Right hindlimb (tissue), 1 donor: ENCODE measurements at regions not wholly inside any gene's neighbourhood (a gene's known extent, or its start where the extent isn't known, plus 50 kb on each side); places are given as distances from the start of the nearest gene placed in this dataset.

Experiments
- DNase-seq: peaks from one replicate; pipeline ENCODE4 v3.0.0-alpha.2; 2018

DNA sequence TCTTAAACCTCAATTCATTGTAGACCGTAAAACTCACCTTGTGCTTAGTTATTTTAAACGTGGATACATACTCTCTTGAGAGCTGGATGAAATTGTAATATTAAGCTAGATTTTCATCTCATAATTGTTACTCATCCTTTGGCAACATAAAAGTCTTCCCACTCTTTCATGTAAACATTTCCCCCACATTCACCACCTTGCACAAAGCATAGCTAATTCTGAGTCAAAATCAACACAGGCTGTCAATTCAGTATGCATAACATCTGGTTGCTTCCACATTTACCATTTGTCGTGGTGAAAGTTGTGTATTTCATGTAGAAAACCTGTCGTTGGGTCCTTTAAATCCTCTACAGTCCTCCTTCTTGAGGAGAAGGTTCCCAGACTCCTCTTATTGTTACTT lies 524.6 kb downstream of the OTOL1 start:
- DNase-seq: no peak

- DNase-seq: no peak
Measured at GRCh38 chr3:162022911-162023310, 526.3 kb downstream of the OTOL1 start.

GRCh38 chr3:162029736-162030135 lies 533.1 kb downstream of the OTOL1 start:
- DNase-seq: peak; percentile 42

DNA sequence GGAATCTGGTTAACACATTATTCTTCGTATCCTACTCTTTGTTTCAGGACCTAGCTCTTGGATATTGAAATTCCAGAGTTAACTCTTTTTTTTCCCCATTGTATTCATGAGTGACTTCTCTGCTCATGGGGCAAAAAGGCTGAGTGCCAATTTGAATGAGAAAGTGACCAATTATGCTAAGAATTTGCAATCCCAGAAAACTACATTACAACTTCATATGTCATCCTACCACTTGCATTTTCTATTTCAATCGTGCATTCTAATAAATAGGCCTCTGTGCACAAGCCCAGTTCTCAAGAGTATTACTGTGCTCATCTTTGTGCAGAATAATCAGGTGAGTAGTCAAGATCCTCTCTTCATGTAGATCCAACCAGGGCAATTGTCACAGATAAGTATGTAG lies 537.8 kb downstream of the OTOL1 start:
- no peak for DNase-seq

- DNase-seq: no peak
Measured at GRCh38 chr3:162041622-162042021, 545.0 kb downstream of the OTOL1 start.

- DNase-seq: no peak
Measured at GRCh38 chr3:162052636-162053035, 556.0 kb downstream of the OTOL1 start.

DNA sequence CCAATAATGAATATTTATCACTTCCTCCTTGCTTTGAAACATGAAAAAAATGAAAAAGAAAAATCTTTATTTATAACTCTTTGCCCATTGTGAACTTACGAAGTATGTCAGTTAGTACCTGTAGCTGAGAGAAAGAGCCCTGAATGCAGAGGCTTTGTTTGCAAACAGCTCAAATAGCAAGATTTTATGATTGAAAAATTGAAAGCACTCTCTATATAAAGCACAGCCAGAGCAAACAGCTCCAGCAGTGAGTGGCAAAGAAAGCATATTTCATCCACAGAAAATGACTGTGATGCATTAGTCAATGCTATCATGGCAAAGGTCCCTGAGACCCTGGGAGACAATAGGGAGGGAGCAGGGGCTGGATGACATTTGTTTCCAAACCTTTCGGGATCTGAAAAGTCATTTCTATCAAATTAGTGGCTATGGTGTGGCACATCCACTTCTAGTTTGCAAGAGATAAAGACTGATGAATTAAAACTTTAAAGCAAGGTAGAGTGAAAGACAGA lies 576.1 kb downstream of the OTOL1 start:
- no peak for DNase-seq

GRCh38 chr3:162073422-162073975 lies 576.9 kb downstream of the OTOL1 start:
- DNase-seq: no peak

DNA sequence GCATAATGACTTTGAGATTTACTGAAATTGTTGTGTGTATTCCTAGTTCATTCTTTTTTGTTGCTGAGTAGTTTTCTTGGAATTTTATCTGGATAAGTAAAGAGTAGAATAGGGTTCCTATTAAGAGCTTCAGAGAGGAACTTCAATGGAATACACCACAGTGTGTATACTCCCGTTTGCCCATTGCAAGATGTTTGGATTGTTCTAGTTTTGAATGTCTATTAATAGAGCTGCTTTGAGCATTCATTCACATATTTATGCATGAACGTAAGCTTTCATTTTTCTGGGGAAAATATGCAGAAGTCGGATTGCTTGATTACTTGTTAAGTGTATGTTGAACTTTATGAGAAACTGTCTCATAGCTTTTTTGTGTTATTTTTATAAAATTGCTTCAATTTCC lies 580.5 kb downstream of the OTOL1 start:
- DNase-seq: no peak

GRCh38 chr3:162082516-162082915 lies 585.9 kb downstream of the OTOL1 start:
- no peak for DNase-seq

DNA sequence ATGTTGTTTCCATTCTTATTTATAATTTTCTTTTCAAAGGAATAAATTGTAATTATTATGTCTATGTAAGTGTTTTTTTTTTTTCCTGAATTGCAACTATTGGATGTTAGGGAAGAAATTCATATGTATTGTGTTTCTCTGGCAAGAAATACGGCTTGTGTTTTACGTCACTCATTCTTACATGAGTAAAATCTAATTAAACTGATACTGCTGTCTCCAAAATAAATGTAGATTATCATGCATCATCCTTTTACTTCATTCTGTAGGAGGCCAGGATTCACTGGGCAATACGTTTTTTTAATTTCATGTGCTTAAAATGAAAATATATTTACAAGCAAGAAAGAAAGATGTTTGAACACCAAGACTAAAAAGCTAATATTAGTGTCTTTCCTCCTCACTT lies 590.8 kb downstream of the OTOL1 start:
- no peak for DNase-seq

DNA sequence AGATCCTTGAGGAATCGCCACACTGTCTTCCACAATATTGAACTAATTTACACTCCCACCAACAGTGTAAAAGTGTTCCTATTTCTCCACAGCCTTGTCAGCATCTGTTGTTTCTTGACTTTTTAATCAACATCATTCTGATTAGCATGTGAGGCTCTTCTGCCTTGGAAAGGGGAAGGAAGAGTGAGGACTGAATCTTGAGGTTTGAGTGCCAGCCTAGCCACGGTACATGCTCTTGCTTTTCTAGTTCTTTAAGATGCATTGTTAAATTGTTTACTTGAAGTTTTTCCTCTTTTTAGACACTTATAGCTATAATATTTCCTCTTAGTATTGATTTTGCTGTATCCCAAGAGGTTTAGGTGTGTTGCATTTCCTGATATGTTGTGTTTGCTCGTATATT lies 596.1 kb downstream of the OTOL1 start:
- no peak for DNase-seq

DNA sequence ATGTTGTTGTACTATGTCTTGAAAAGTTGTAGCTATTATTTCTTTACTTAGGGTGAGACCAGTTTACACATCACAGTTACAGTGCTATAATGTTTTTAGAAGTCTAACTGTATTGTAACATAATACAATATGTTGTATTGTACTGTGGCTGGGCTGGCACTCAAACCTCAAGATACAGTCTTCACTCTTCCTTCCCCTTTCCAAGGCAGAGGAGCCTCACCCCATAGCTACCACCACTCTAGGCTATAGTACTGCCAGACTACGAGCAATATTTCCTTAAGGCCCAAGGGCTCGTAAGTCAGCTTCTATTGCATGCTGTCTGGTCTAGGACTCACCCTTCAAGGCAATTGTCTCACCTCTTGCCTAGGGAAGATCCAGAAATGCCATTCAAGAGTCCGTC lies 597.7 kb downstream of the OTOL1 start:
- no peak for DNase-seq

DNA sequence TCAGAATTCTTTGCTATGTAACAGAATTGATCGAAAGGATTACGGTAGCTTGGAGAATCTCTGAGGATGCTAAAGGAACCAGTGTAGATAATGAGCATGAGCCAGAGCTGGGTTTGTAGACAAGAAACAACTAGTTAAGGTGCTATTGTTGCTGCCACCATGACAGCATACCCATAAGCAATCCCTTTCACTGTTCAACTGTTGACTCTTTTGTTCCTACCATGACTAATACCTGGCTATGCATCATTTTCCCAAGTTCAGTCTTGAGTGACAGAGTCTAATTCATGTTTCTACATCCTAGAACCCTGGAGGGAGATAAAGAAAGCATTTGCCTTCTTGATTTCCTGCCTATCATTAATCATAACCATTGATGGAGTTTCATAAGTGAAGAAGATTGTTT lies 600.3 kb downstream of the OTOL1 start:
- DNase-seq: no peak

DNA sequence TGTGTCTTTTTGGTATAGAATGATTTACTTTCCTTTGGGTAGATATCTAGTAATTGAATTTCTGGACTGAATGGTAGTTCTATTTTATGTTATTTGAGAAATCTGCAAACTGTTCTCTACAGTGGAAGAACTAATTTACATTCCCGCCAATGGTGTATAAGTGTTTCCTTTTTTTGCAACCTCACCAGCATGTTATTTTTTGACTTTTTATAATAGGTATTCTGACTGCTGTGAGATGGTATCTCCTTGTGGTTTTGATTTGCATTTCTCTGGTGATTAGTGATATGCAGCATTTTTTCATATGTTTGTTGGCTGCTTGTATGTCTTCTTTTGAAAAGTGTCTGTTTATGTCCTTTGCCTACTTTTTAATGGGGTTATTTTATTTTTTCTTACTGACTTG lies 607.2 kb downstream of the OTOL1 start:
- DNase-seq: no peak

- DNase-seq: no peak
Measured at GRCh38 chr3:162111861-162112260, 615.3 kb downstream of the OTOL1 start.

DNA sequence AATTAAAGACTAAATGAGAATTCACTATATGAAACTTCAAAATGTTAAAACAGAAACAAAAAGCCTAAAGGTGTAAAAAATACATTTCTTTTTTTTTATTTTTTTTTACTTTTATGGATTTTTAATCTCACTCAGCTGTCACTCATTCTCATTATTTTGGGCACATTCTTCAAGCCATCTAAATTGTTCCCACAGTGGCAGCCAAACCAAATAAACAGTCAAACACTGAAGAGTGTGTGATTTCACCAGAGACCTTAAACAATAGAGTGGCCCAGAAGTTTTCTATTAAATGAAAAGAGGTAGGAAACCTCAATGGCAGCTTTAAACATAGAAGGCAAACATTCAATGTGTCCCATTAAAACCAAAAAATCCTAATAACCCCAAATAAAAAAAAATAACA lies 616.1 kb downstream of the OTOL1 start:
- no peak for DNase-seq

GRCh38 chr3:162117961-162118360 lies 621.4 kb downstream of the OTOL1 start:
- DNase-seq: no peak

DNA sequence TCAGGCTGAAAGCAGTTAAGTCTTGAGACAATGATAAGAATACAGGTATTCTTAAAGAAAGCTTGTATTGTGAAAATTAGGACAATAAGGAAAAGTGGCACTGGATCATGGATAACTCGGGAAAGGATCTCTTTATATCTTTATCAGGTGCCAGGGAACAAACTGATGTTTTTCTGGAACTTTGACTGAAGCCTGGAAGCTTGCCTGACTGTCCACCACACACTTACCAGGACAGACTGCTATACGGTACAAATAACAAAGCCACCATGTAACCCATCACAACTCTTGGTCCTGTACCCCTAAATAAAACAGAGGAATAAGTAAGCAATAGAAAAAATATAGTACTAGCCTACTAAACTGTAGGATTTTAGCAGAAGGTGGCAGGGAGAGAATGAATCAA lies 623.0 kb downstream of the OTOL1 start:
- DNase-seq: no peak

DNA sequence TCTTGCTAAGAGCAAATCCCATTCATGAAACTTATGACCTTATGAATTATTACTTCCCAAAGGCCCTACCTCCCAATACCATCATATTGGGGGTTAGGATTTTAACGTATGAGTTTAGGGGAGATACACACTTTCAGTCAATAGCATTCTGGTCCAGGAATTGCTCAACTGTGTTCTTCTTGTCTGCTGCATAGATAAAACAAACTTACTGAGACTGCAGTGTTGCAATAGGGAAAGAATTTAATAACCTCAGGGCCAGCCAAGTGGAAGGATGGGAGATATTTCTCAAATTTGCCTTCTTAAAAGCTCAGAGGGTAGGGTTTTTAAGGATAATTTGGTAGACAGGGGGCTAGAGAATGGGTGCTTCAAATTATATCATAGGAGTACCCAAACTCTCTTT lies 625.8 kb downstream of the OTOL1 start:
- DNase-seq: no peak

- no peak for DNase-seq
Measured at GRCh38 chr3:162125790-162126189, 629.2 kb downstream of the OTOL1 start.

GRCh38 chr3:162130582-162130981 lies 634.0 kb downstream of the OTOL1 start:
- no peak for DNase-seq

- DNase-seq: no peak
Measured at GRCh38 chr3:162132981-162133380, 636.4 kb downstream of the OTOL1 start.

DNA sequence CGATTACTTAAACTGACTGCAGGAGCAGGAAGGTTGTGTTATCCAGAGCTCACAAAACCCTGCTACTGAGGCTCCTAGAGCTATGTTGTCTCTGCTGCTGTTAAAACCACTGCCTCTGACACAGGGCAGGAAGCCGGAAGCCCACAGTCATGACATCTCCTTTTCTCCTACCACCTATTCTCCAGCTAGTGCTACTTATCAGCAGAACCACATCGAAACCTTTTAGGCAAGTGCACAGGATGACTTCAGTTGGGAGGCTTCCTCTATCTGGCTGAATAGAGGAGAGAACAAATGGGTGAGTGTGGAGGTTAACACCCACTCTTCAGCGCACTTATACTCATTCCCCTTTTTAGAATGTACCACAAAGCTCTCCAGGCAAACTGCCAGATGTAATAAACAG lies 638.0 kb downstream of the OTOL1 start:
- no peak for DNase-seq

GRCh38 chr3:162136136-162136535 lies 639.5 kb downstream of the OTOL1 start:
- no peak for DNase-seq

DNA sequence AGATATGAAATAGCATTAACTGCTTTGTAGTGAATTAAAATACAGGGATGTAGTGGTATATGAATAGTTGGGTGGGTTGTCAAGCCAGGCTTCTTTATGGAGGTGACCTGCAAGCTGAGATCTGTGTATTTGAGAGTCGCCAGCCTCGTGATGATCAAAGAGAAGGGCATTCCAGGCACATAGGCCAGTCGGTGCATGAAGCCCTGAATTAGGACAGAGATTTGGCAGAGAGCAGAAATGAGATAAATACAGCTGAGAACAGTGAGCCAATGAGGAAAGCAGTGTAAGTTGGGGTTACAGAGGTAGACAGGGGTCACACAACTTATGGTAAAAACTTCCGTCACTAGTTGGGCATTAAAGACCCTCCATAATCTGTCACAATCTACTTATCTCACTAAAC lies 641.9 kb downstream of the OTOL1 start:
- DNase-seq: no peak
